GM12873 (cell line): ENCODE measurements at regions not wholly inside any gene's neighbourhood (a gene's known extent, or its start where the extent isn't known, plus 50 kb on each side); places are given as distances from the start of the nearest gene placed in this dataset.

Experiments used
- TF ChIP-seq, protein P1 (sequence below): IDR thresholded peaks from 2 replicates; pipeline ENCODE4 v1.5.1; 2012; ENCODE audit warnings: low read depth, mild to moderate bottlenecking, moderate library complexity, low read length, control low read depth; ENCODE audit not compliant: insufficient read depth; ENCODE audit errors: missing control alignments

DNA sequence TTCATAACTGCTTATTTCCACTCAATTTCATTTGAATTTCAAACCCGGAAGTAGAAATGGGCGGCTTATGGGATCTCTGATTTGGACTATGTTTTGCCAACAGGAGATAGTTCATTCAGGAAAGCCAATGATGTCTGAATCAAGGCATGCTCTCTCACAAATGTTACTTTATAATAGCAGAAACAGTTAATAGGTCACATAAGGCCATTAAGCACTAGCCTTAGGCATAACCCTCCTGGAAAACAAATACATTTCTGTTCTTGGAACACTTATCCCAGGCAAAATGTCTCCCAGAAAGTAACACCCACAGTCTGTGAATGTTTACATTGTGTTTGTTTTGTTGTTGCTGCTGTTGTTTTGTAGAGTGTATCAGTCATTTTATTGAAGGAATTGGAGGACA is 1347.2 kb upstream of the PCDH7 start:
- TF ChIP-seq, protein P1, sequence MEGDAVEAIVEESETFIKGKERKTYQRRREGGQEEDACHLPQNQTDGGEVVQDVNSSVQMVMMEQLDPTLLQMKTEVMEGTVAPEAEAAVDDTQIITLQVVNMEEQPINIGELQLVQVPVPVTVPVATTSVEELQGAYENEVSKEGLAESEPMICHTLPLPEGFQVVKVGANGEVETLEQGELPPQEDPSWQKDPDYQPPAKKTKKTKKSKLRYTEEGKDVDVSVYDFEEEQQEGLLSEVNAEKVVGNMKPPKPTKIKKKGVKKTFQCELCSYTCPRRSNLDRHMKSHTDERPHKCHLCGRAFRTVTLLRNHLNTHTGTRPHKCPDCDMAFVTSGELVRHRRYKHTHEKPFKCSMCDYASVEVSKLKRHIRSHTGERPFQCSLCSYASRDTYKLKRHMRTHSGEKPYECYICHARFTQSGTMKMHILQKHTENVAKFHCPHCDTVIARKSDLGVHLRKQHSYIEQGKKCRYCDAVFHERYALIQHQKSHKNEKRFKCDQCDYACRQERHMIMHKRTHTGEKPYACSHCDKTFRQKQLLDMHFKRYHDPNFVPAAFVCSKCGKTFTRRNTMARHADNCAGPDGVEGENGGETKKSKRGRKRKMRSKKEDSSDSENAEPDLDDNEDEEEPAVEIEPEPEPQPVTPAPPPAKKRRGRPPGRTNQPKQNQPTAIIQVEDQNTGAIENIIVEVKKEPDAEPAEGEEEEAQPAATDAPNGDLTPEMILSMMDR: no peak

DNA sequence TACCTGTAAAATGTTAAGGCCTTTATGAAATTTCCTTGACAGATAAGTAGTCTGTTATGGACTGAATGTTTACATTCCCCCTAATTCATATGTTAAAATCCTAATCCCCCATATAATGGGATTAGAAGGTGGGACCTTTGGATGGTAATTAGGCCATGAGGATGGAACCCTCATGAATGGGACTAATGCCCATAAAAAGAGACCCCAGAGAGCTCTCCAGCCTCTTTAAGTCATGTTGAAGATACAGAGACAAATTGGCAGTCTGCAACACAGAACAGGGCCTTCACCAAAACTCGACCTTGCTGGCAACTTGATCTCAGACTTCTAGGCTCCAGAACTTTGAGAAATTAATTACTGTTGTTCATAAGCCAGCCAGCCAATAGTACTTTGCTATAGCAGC is 1344.5 kb upstream of the PCDH7 start:
- TF ChIP-seq, protein P1: no peak

DNA sequence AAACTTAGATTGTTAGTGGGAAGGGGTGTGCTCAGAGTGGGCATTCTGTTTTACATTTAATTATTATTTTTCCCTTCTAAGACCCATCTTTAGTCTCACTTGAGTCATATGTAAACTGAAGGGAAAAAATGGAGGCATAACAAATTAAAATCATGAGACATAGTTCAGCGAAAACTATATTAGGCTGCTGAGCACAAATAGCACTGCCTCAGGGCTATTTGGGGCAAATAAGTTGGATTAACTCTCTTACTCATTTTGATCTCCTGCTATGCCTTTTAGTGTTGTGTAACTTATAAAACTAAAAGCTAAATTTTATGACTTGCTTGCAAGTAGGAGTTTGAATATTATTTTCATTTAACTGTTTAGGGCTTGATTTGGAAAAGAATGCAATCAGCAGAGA is 1329.2 kb upstream of the PCDH7 start:
- TF ChIP-seq, protein P1: no peak

DNA sequence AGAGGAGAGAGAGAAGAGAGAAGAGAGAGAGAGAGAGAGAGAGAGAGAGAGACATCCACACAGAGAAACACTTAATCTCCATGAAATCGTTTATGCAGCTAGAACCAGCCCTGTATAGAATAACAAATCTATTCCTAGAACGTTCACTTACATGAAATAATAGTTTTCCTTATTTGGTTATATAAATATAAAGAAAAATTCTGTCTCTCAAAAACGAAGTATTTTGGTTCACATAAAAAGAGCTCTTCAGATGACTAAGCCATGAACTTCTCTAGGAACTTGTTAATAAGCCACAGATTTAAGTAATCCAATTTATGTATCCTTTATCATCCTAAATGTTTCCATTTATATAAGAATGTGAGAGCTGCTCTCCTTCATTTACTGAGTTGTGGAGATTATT is 1315.1 kb upstream of the PCDH7 start:
- TF ChIP-seq, protein P1: no peak

DNA sequence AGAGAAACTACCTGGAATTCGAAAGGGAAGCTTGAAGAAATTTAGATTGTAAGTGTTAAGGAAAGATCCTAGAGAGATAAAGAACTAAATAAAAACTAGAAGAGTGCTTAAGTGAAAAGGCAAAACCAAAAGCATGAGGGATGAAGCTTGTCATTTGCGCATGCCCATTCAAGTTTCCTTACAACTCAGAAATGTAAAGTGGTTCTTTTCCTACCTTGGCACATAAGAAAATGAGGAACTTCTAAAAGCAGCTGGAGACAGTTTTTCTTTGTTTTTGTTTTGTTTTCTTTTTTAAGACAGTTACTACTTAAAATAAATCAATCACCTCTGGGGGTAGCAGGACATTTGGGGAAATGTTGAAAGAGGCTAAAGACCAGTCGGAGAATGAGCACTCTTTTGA is 1304.4 kb upstream of the PCDH7 start:
- TF ChIP-seq, protein P1: no peak

DNA sequence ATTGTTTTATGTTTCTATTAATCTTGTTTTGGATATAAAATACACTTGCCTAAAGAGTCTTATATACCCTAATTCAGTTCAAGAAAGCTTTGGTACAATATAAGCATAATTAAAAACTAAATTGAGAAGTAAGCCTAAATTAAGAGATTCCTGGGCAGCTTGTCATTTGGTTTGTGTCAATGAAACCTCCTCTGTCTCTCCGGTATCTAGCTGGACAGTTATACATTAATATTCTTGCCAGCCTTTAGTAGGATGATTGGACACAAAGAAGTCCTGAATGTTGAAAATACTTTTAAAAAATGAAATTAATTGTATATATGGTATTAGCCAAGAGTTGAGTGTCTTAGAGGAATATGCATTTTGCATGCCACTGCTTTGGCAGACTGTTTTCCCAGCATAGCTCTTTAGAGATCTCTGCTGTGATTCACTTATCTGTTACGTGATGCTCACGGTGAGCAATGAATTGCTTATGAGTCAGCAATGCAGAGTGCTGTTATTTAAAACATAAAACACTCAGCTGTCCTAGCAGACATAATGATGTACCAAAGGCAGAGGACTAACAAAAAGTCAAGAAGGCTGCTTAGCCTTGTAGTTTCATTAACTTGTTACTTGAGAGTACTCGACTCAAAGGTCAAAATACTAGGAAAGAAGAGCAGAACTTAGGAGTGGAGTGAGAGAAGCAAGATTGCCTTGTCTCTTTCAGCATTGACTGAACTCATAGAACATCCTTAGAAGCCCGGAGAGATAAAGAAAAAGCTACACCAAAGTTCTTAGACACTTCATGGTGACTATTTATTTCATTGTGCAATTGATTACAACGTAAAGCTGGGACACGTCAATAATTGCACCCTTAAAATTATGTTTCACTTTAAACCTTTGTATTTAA is 1296.1 kb upstream of the PCDH7 start:
- TF ChIP-seq, protein P1: no peak

DNA sequence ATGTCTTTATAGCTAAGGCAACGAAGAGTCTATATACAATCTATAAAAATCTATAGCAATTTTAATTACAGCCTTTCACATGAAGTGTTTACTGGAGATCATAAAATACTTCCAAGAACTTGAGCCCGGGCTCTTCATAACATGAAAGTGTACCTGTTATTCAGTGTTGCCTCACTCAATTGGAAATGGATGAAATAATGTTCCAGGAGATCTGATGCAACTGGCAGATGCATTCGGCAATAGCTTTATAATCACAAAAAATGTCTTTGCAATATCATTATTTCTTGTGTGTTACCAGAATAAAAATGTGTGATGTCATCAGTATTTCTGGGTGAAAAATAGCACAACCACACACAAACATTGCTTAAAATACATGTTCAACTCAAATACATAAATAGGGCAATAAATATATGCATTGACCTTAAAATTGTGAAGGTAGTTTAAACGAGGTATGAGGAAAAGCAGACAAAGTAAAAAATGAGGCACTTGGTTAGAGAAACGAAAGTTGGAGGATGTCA is 1266.8 kb upstream of the PCDH7 start:
- TF ChIP-seq, protein P1: no peak
